ENCODE measurements at regions not wholly inside any gene's neighbourhood (a gene's known extent, or its start where the extent isn't known, plus 50 kb on each side); places are given as distances from the start of the nearest gene placed in this dataset.

- TF ChIP-seq CTCF (conservative IDR thresholded peaks at IDR 0.05; ENCODE audit: low read length) (no peak), EZH2phosphoT487 (IDR thresholded peaks at IDR 0.05; ENCODE audit: borderline replicate concordance) (no peak)
Measured at GRCh38 chr5:3216386-3216785, 379.2 kb upstream of the IRX1 start.

Measured in Loucy (cell line).